DOHH2 (cell line): ENCODE measurements at regions not wholly inside any gene's neighbourhood (a gene's known extent, or its start where the extent isn't known, plus 50 kb on each side); places are given as distances from the start of the nearest gene placed in this dataset.

ENCODE experiments used
- H3F3A ChIP-seq: fragments of 200-600 bp; sonication (generic), shearing (Covaris generic); 2 replicates; pipeline ENCODE4 v1.6.0; 2016; ENCODE audit warnings: antibody characterized with exemption, mild to moderate bottlenecking; ENCODE audit not compliant: control insufficient read depth, insufficient read depth
- H3K27ac ChIP-seq: fragments of 200-600 bp; sonication (generic); 2 replicates; pipeline ENCODE4 v1.5.1; 2014; ENCODE audit warnings: low read depth, mild to moderate bottlenecking, low read length, moderate library complexity
- H3K27me3 ChIP-seq: fragments of 200-600 bp; sonication (generic); 2 replicates; pipeline ENCODE4 v1.6.1; 2014; ENCODE audit warnings: mild to moderate bottlenecking, low read length, mixed read lengths; ENCODE audit not compliant: control insufficient read depth
- H3K36me3 ChIP-seq: fragments of 200-600 bp; sonication (generic); 2 replicates; pipeline ENCODE4 v1.6.1; 2014; ENCODE audit warnings: mild to moderate bottlenecking, low read length, moderate library complexity, mixed read lengths; ENCODE audit not compliant: control insufficient read depth
- H3K4me1 ChIP-seq: fragments of 200-600 bp; sonication (generic); 2 replicates; pipeline ENCODE4 v1.6.1; 2014; ENCODE audit warnings: mild to moderate bottlenecking, low read length, mixed read lengths; ENCODE audit not compliant: control insufficient read depth
- H3K4me2 ChIP-seq: fragments of 200-600 bp; sonication (generic); 2 replicates; pipeline ENCODE4 v1.6.0; 2014; ENCODE audit warnings: mild to moderate bottlenecking, low read length, moderate library complexity
- H3K4me3 ChIP-seq: fragments of 200-600 bp; sonication (generic); 2 replicates; pipeline ENCODE4 v1.5.1; 2014; ENCODE audit warnings: mild to moderate bottlenecking, low read length, mixed read lengths
- H3K79me2 ChIP-seq: fragments of 200-600 bp; sonication (generic); 2 replicates; pipeline ENCODE4 v1.6.1; 2014; ENCODE audit warnings: mild to moderate bottlenecking, low read length, mixed read lengths; ENCODE audit not compliant: control insufficient read depth
- H3K9me2 ChIP-seq: fragments of 200-600 bp; sonication (generic); replicated peaks from 2 replicates; pipeline ENCODE4 v1.6.1; 2014; ENCODE audit warnings: mild to moderate bottlenecking, low read length, mixed read lengths; ENCODE audit not compliant: control insufficient read depth
- H3K9me3 ChIP-seq: fragments of 200-600 bp; sonication (generic); 2 replicates; pipeline ENCODE4 v1.6.1; 2014; ENCODE audit warnings: antibody characterized with exemption, low read length, mixed read lengths; ENCODE audit not compliant: control insufficient read depth, insufficient read depth
- H4K20me1 ChIP-seq: fragments of 200-600 bp; sonication (generic); 2 replicates; pipeline ENCODE4 v1.6.0; 2014; ENCODE audit warnings: low read depth, mild to moderate bottlenecking, antibody characterized with exemption, low read length, moderate library complexity; ENCODE audit not compliant: control insufficient read depth, insufficient read depth
- CTCF ChIP-seq: fragments of 200-600 bp; sonication (generic); IDR thresholded peaks from one replicate; pipeline ENCODE4 v1.5.1; 2014; ENCODE audit warnings: antibody characterized with exemption, mild to moderate bottlenecking, low read depth, low read length; ENCODE audit not compliant: poor library complexity, severe bottlenecking
- EZH2phosphoT487 ChIP-seq: fragments of 200-600 bp; sonication (generic); IDR thresholded peaks from 2 replicates; pipeline ENCODE4 v1.6.1; 2017; ENCODE audit warnings: borderline replicate concordance, mild to moderate bottlenecking, antibody characterized with exemption, low read length, moderate library complexity, mixed read lengths

DNA sequence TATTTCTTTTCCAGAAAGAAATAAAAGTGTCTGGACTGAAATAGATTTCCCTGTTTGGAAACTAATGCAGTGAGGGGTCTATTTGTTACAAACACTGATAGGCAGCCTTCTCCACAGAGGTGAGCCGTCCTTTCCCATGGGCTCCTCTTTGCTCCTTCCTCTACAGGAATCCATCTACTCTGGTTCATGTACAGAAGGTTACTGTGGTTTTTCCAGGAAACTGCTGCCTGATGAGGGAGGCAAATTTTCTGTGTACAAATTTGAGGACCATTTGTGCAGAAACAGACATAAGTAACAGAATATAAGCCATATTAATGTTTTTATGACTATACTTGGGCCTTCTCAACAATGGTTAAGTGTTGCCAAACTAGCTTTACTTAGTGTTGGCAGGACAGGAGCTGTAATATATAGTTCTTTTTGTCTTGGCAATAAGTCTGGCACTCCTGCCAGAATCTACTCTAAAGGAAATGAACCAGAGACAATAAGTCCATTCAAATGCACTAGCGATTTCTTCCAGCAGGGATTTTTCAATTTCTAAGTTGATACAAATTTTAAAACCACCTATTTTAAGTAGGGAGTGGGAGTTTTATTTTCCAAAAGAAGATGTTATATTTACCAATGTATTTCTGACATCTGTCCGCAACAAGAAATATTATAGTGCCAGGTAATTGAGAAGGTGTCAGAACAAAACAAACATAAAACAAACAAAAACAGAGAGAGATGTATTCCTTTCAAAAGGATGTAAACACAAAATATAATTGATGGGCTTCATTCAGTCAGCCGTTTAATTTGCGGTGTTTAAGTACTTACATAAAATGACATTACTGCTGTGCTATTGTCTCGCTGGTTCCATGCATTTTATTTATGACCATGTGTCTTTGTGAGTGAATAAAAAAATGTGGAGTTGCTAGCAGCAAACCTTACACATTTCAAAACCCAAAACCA lies 91.0 kb upstream of the NFE2L3 start:
- Histone ChIP-seq H3K4me3 (no peak overlapping the region), H3K79me2 (no peaks in the 10 kb centered on the region), H3K27ac (no peak overlapping the region), H3K9me2 (no peaks in the 10 kb centered on the region), H3K9me3 (no peaks in the 10 kb centered on the region), H4K20me1 (no peaks in the 10 kb centered on the region), H3K36me3 (no peaks in the 10 kb centered on the region), H3K27me3 (peaks cover 33% of the 10 kb centered on the region), H3K4me2 (no peak overlapping the region), H3F3A (no peaks in the 10 kb centered on the region), H3K4me1 (0 out of 2 replicates have a peak, but pooled peaks cover 3% of the 10 kb centered on the region)
- TF ChIP-seq EZH2phosphoT487 (no peak), CTCF (no peak)

GRCh38 chr7:26061678-26062603 lies 90.1 kb upstream of the NFE2L3 start:
- Histone ChIP-seq H3K9me3 (no peaks in the 10 kb centered on the region), H3K4me1 (0 out of 2 replicates have a peak, but pooled peaks cover 3% of the 10 kb centered on the region), H3K4me2 (no peak overlapping the region), H3F3A (no peaks in the 10 kb centered on the region), H3K27me3 (peaks cover 41% of the 10 kb centered on the region), H3K4me3 (no peak overlapping the region), H3K27ac (no peak overlapping the region), H4K20me1 (no peaks in the 10 kb centered on the region), H3K79me2 (no peaks in the 10 kb centered on the region), H3K36me3 (no peaks in the 10 kb centered on the region), H3K9me2 (no peaks in the 10 kb centered on the region)
- TF ChIP-seq CTCF (peak; percentile 96), EZH2phosphoT487 (no peak)

DNA sequence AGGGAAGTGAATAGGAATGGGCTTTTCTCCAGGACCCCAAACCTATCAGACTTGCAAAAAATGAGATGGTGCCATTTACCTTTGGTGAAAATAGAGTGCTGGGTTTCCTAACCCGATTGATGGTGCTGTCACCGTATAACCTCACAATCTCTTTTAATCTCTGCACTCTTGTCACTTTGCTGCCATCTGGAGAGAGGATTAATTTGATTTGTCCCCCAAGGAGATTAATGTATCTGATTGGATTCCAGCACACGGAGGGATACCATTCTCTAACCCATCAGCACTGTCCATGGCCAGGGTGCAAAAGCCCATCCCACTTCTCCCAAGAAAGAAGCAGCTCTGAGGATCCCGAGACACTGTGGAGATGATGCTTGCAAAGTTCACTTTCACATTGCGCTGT lies 86.3 kb upstream of the NFE2L3 start:
- Histone ChIP-seq H3K27me3 (peaks cover 36% of the 10 kb centered on the region), H3K9me3 (no peaks in the 10 kb centered on the region), H3F3A (no peaks in the 10 kb centered on the region), H3K4me3 (no peak overlapping the region), H4K20me1 (no peaks in the 10 kb centered on the region), H3K79me2 (no peaks in the 10 kb centered on the region), H3K27ac (no peak overlapping the region), H3K4me2 (no peak overlapping the region), H3K4me1 (0 out of 2 replicates have a peak, but pooled peaks cover 3% of the 10 kb centered on the region), H3K9me2 (no peaks in the 10 kb centered on the region), H3K36me3 (no peaks in the 10 kb centered on the region)
- TF ChIP-seq EZH2phosphoT487: no peak
- TF ChIP-seq CTCF: no peak
